PC-9 (cell line): ENCODE measurements at regions not wholly inside any gene's neighbourhood (a gene's known extent, or its start where the extent isn't known, plus 50 kb on each side); places are given as distances from the start of the nearest gene placed in this dataset.

Experiments
- BruUV-seq: library from RNA; stranded (reverse); fragments of 400-500 nt; replicated peaks from 2 replicates; lab custom pipeline; 2021; lab: Mats Ljungman, UMichigan
- CTCF ChIA-PET: fragments of 300-600 bp; sonication (Branson Sonifier 250); formaldehyde crosslinking; loops from one replicate; lab custom pipeline; 2022; ENCODE audit warnings: antibody characterized with exemption; lab: Charles Lee
- POLR2A ChIA-PET: fragments of 300-600 bp; sonication (Branson Sonifier 250); formaldehyde crosslinking; loops from one replicate; lab custom pipeline; 2022; ENCODE audit warnings: antibody characterized with exemption; ENCODE audit not compliant: unreplicated experiment; lab: Charles Lee
- DNase-seq, 2 experiments: peaks; one replicate each; pipeline versions ENCODE4 v3.0.0 to v3.0.0-alpha.2; 2015 to 2022; ENCODE audit warnings: mixed read lengths in 1 of 2
- H2AFZ ChIP-seq: fragments of 200-600 bp; sonication (generic); 2 replicates; pipeline ENCODE4 v1.8.1; 2017; ENCODE audit warnings: antibody characterized with exemption
- H3F3A ChIP-seq: fragments of 200-600 bp; sonication (generic); 2 replicates; pipeline ENCODE4 v1.8.1; 2017; ENCODE audit warnings: antibody characterized with exemption, mild to moderate bottlenecking, low read depth; ENCODE audit not compliant: insufficient read depth
- H3K27ac ChIP-seq: fragments of 200-600 bp; sonication (generic); 2 replicates; pipeline ENCODE4 v1.6.1; 2016; ENCODE audit warnings: mixed run types
- H3K27me3 ChIP-seq: fragments of 200-600 bp; sonication (generic); 2 replicates; pipeline ENCODE4 v1.6.1; 2016; ENCODE audit warnings: low read depth, mixed run types; ENCODE audit not compliant: insufficient read depth
- H3K36me3 ChIP-seq: fragments of 200-600 bp; sonication (generic); 2 replicates; pipeline ENCODE4 v1.6.1; 2016; ENCODE audit warnings: low read depth, mixed run types
- H3K4me1 ChIP-seq: fragments of 200-600 bp; sonication (generic); replicated peaks from 2 replicates; pipeline ENCODE4 v1.6.1; 2016; ENCODE audit warnings: mixed run types; ENCODE audit not compliant: insufficient read depth
- H3K4me2 ChIP-seq: fragments of 200-600 bp; sonication (generic); 2 replicates; pipeline ENCODE4 v1.6.1; 2017; ENCODE audit warnings: mixed run types
- H3K4me3 ChIP-seq: fragments of 200-600 bp; sonication (generic); 2 replicates; pipeline ENCODE4 v1.6.1; 2016; ENCODE audit warnings: mixed run types
- H3K79me2 ChIP-seq: fragments of 200-600 bp; sonication (generic); 2 replicates; pipeline ENCODE4 v1.6.1; 2017; ENCODE audit warnings: low read depth, mixed run types
- H3K9me2 ChIP-seq: fragments of 200-600 bp; sonication (generic); 2 replicates; pipeline ENCODE4 v1.8.1; 2017; ENCODE audit warnings: mild to moderate bottlenecking; ENCODE audit not compliant: insufficient read depth
- H3K9me3 ChIP-seq: fragments of 200-600 bp; sonication (generic); 2 replicates; pipeline ENCODE4 v1.8.1; 2016; ENCODE audit warnings: low read depth; ENCODE audit not compliant: insufficient read depth
- H4K20me1 ChIP-seq: fragments of 200-600 bp; sonication (generic); 2 replicates; pipeline ENCODE4 v1.8.1; 2017; ENCODE audit not compliant: insufficient read depth
- CTCF ChIP-seq: fragments of 200-600 bp; sonication (generic); conservative IDR thresholded peaks from 2 replicates; pipeline ENCODE4 v1.6.1; 2017; ENCODE audit warnings: mixed run types, antibody characterized with exemption, mild to moderate bottlenecking, moderate library complexity
- EZH2 ChIP-seq: fragments of 200-600 bp; sonication (generic); IDR thresholded peaks from 2 replicates; pipeline ENCODE4 v1.8.0; 2017; ENCODE audit warnings: antibody characterized with exemption, low read depth
- intact Hi-C: fragments of 100-400 bp; cut with micrococcal nuclease; formaldehyde crosslinking; loops from one replicate; pipeline ENCODE4 v1.10.0; 2022; ENCODE audit not compliant: unreplicated experiment

- CTCF ChIA-PET = no interaction called here
- Histone ChIP-seq H3K4me1 (no peaks in the 10 kb centered on the region), H3K4me2 (no peak overlapping the region), H3F3A (no peaks in the 10 kb centered on the region), H3K79me2 (no peaks in the 10 kb centered on the region), H3K27ac (no peak overlapping the region), H3K9me3 (no peaks in the 10 kb centered on the region), H3K9me2 (no peaks in the 10 kb centered on the region), H2AFZ (no peak overlapping the region), H3K27me3 (no peaks in the 10 kb centered on the region), H4K20me1 (no peaks in the 10 kb centered on the region), H3K4me3 (no peak overlapping the region), H3K36me3 (no peaks in the 10 kb centered on the region)
- no peak for TF ChIP-seq EZH2
- no peak for DNase-seq
- BruUV-seq = no TSS peak
- POLR2A ChIA-PET = no interaction called here
- intact Hi-C loops = no loop called here
Measured at GRCh38 chr13:73505376-73505890, 446.6 kb downstream of the KLF5 start.

- H3K79me2 ChIP-seq = no peaks in the 10 kb centered on the region
- no peaks in the 10 kb centered on the region for H3K9me3 ChIP-seq
- CTCF ChIA-PET = no interaction called here
- H3K9me2 ChIP-seq = no peaks in the 10 kb centered on the region
- H3K4me1 ChIP-seq = peaks cover 14% of the 10 kb centered on the region
- no peak overlapping the region for H2AFZ ChIP-seq
- no peak overlapping the region for H3K4me2 ChIP-seq
- TF ChIP-seq CTCF (no peak), EZH2 (no peak)
- H3F3A ChIP-seq = no peaks in the 10 kb centered on the region
- H3K36me3 ChIP-seq = no peaks in the 10 kb centered on the region
- no peak for DNase-seq
- no peak overlapping the region for H3K27ac ChIP-seq
- no peaks in the 10 kb centered on the region for H3K27me3 ChIP-seq
- POLR2A ChIA-PET = no interaction called here
- H4K20me1 ChIP-seq = no peaks in the 10 kb centered on the region
- BruUV-seq = no TSS peak
- intact Hi-C loops = no loop called here
- H3K4me3 ChIP-seq = no peak overlapping the region
Measured at GRCh38 chr13:73499695-73500094, 440.9 kb downstream of the KLF5 start.

- no peaks in the 10 kb centered on the region for H3K79me2 ChIP-seq
- no peaks in the 10 kb centered on the region for H4K20me1 ChIP-seq
- TF ChIP-seq EZH2 = no peak
- TF ChIP-seq CTCF = no peak
- DNase-seq = no peak
- H2AFZ ChIP-seq = peak overlapping the region; percentile 19; the same call in 1 of the 2 replicates
- no peak overlapping the region for H3K4me3 ChIP-seq
- peaks cover 14% of the 10 kb centered on the region for H3K4me1 ChIP-seq
- BruUV-seq = no TSS peak
- intact Hi-C loops = no loop called here
- H3F3A ChIP-seq = no peaks in the 10 kb centered on the region
- no peak overlapping the region for H3K4me2 ChIP-seq
- no peaks in the 10 kb centered on the region for H3K9me3 ChIP-seq
- ChIA-PET CTCF (no interaction called here), POLR2A (no interaction called here)
- no peak overlapping the region for H3K27ac ChIP-seq
- no peaks in the 10 kb centered on the region for H3K27me3 ChIP-seq
- H3K9me2 ChIP-seq = no peaks in the 10 kb centered on the region
- no peaks in the 10 kb centered on the region for H3K36me3 ChIP-seq
Measured at GRCh38 chr13:73497430-73497829, 438.6 kb downstream of the KLF5 start.

GRCh38 chr13:73496711-73497110 is 437.9 kb downstream of the KLF5 start:
- Histone ChIP-seq H3K27me3 (no peaks in the 10 kb centered on the region), H4K20me1 (no peaks in the 10 kb centered on the region), H3K79me2 (no peaks in the 10 kb centered on the region), H3K4me2 (peak overlapping the region; percentile 26; the same call in 1 of the 2 replicates), H3K4me1 (peaks cover 14% of the 10 kb centered on the region), H2AFZ (peak overlapping the region; percentile 26; the same call in 1 of the 2 replicates), H3K9me2 (no peaks in the 10 kb centered on the region), H3K27ac (no peak overlapping the region), H3K36me3 (no peaks in the 10 kb centered on the region), H3K4me3 (no peak overlapping the region), H3F3A (no peaks in the 10 kb centered on the region), H3K9me3 (no peaks in the 10 kb centered on the region)
- TF ChIP-seq EZH2 (no peak), CTCF (no peak)
- intact Hi-C loops = no loop called here
- CTCF ChIA-PET = interaction anchor here (0.5 kb wide), 1 partner anchor 92 kb away, joined by 15 read pairs; no protein-coding TSS in a partner anchor
- peak in 1 of 2 experiments; percentile 66 for DNase-seq
- no TSS peak for BruUV-seq
- POLR2A ChIA-PET = no interaction called here
